Liver (tissue), 8 donors: ENCODE measurements at regions not wholly inside any gene's neighbourhood (a gene's known extent, or its start where the extent isn't known, plus 50 kb on each side); places are given as distances from the start of the nearest gene placed in this dataset.

Experiments used
- DNase-seq: peaks from one replicate; pipeline ENCODE4 v3.0.0-alpha.2; 2017; ENCODE audit warnings: low spot score
- H3K27ac ChIP-seq, 2 donors: one replicate each; pipeline ENCODE4 v1.7.0; 2013; ENCODE audit warnings: inconsistent platforms in 2 of 2, low read length in 2 of 2, control low read depth in 1 of 2, low read depth in 1 of 2, mild to moderate bottlenecking in 1 of 2
- H3K27me3 ChIP-seq, 4 donors: one replicate each; pipeline versions ENCODE4 v1.6.1 to v1.7.0; 2013; ENCODE audit warnings: low read length in 3 of 4, inconsistent platforms in 1 of 4, mild to moderate bottlenecking in 1 of 4, moderate library complexity in 1 of 4; ENCODE audit not compliant: control insufficient read depth in 4 of 4, insufficient read depth in 4 of 4
- H3K36me3 ChIP-seq, 4 donors: one replicate each; pipeline versions ENCODE4 v1.6.1 to v1.7.0; 2013; ENCODE audit warnings: low read length in 3 of 4, mild to moderate bottlenecking in 3 of 4, low read depth in 1 of 4, moderate library complexity in 1 of 4; ENCODE audit not compliant: control insufficient read depth in 4 of 4, insufficient read depth in 3 of 4
- H3K4me1 ChIP-seq, 4 donors: one replicate each; pipeline versions ENCODE4 v1.6.1 to v1.7.0; 2013; ENCODE audit warnings: low read length in 3 of 4, mild to moderate bottlenecking in 3 of 4, moderate library complexity in 1 of 4; ENCODE audit not compliant: control insufficient read depth in 4 of 4, insufficient read depth in 4 of 4
- H3K4me3 ChIP-seq, 3 donors: one replicate each; pipeline versions ENCODE4 v1.6.1 to v1.7.0; 2013; ENCODE audit warnings: low read length in 3 of 3, control low read depth in 1 of 3, low read depth in 1 of 3, mild to moderate bottlenecking in 1 of 3
- H3K9ac ChIP-seq, 2 donors: one replicate each; pipeline ENCODE4 v1.7.0; 2013; ENCODE audit warnings: low read length in 2 of 2, mild to moderate bottlenecking in 2 of 2, moderate library complexity in 2 of 2, control low read depth in 1 of 2, low read depth in 1 of 2
- H3K9me3 ChIP-seq, 4 donors: one replicate each; pipeline versions ENCODE4 v1.6.1 to v1.7.0; 2013; ENCODE audit warnings: low read length in 3 of 4; ENCODE audit not compliant: control insufficient read depth in 4 of 4
- EGR1 ChIP-seq, 2 donors: IDR thresholded peaks; 2 replicates each; pipeline ENCODE4 v1.6.1; 2016 to 2018; ENCODE audit warnings: antibody characterized with exemption in 2 of 2, low read depth in 2 of 2
- FOXA1 ChIP-seq: IDR thresholded peaks from 2 replicates; pipeline ENCODE4 v1.6.1; 2016; ENCODE audit warnings: antibody characterized with exemption
- FOXA2 ChIP-seq: IDR thresholded peaks from 2 replicates; pipeline ENCODE4 v1.6.1; 2016; ENCODE audit warnings: antibody characterized with exemption
- GABPA ChIP-seq, 2 donors: IDR thresholded peaks in 1 of 2; conservative IDR thresholded peaks in 1 of 2; 2 replicates each; pipeline ENCODE4 v1.6.1; 2016; ENCODE audit warnings: antibody characterized with exemption in 2 of 2, mild to moderate bottlenecking in 1 of 2, moderate library complexity in 1 of 2
- HNF4A ChIP-seq, 2 donors: conservative IDR thresholded peaks; 2 replicates each; pipeline ENCODE4 v1.6.1; 2016; ENCODE audit warnings: antibody characterized with exemption in 2 of 2, mild to moderate bottlenecking in 2 of 2
- HNF4G ChIP-seq: IDR thresholded peaks from 2 replicates; pipeline ENCODE4 v1.6.1; 2016; ENCODE audit warnings: antibody characterized with exemption
- JUND ChIP-seq, 2 donors: IDR thresholded peaks; 2 replicates each; pipeline ENCODE4 v1.6.1; 2016; ENCODE audit warnings: antibody characterized with exemption in 2 of 2
- NR2F2 ChIP-seq: IDR thresholded peaks from 2 replicates; pipeline ENCODE4 v1.6.1; 2016; ENCODE audit warnings: antibody characterized with exemption
- RAD21 ChIP-seq, 2 donors: IDR thresholded peaks; 2 replicates each; pipeline ENCODE4 v1.6.1; 2016; ENCODE audit warnings: antibody characterized with exemption in 2 of 2, mild to moderate bottlenecking in 2 of 2
- RXRA ChIP-seq, 2 donors: IDR thresholded peaks; 2 replicates each; pipeline ENCODE4 v1.6.1; 2017 to 2018; ENCODE audit warnings: antibody characterized with exemption in 2 of 2, mild to moderate bottlenecking in 1 of 2
- SP1 ChIP-seq: IDR thresholded peaks from 2 replicates; pipeline ENCODE4 v1.6.1; 2018; ENCODE audit warnings: antibody characterized with exemption, mild to moderate bottlenecking
- TAF1 ChIP-seq: conservative IDR thresholded peaks from 2 replicates; pipeline ENCODE4 v1.6.1; 2016; ENCODE audit warnings: antibody characterized with exemption, mild to moderate bottlenecking
- YY1 ChIP-seq: IDR thresholded peaks from 2 replicates; pipeline ENCODE4 v1.6.1; 2016; ENCODE audit warnings: antibody characterized with exemption, mild to moderate bottlenecking
- WGBS: extraction: QIAGEN DNeasy Blood & Tissue Kit; methylation state at CpG from one replicate; pipeline ENCODE4 v1.1.7; 2013; 5-methylcytosine and 5-hydroxymethylcytosine counted together
- TF ChIP-seq, protein P1 (sequence below): IDR thresholded peaks from 2 replicates; pipeline ENCODE4 v1.6.1; 2016; ENCODE audit warnings: antibody characterized with exemption
- TF ChIP-seq, protein P2 (sequence below): IDR thresholded peaks from 2 replicates; pipeline ENCODE4 v1.6.1; 2016; ENCODE audit warnings: antibody characterized with exemption
- TF ChIP-seq, protein P3 (sequence below): fragments of 150-350 bp; IDR thresholded peaks from 2 replicates; pipeline ENCODE4 v1.5.1; 2017; ENCODE audit warnings: improper control_type of control experiment, low read depth, low read length; ENCODE audit not compliant: missing input control
- TF ChIP-seq, protein P4 (sequence below): IDR thresholded peaks from 2 replicates; pipeline ENCODE4 v1.6.1; 2016; ENCODE audit warnings: antibody characterized with exemption
- donor health status: healthy.
- donor health status: healthy.
- donor health status: healthy.
- donor health status: healthy.
- donor health status: healthy.

DNA sequence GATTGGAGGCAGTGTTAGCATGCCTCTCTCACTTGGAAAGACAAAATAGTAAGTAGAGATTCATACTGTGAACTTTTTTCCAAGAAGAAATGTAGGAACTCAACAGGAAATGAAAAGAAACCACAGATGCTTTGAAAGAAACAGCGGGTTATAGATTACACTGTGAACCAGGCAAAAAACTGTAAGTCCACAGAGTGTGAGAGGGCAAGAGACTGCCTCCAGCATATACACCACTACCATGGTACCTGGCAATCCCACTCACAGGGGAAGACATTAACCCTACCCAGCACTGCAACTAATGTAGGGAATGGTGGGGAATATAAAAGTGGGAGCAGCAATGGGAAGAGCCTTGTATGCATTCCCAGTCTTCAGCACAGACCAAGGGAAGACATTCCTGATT, 150.6 kb upstream of the GALNT5 start (continued):
- TF ChIP-seq, protein P1, sequence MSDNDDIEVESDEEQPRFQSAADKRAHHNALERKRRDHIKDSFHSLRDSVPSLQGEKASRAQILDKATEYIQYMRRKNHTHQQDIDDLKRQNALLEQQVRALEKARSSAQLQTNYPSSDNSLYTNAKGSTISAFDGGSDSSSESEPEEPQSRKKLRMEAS = no peak
- TF ChIP-seq RAD21 (IDR thresholded peaks at IDR 0.05) = no peak
- TF ChIP-seq, protein P2, sequence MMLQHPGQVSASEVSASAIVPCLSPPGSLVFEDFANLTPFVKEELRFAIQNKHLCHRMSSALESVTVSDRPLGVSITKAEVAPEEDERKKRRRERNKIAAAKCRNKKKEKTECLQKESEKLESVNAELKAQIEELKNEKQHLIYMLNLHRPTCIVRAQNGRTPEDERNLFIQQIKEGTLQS = no peak
- no peak for TF ChIP-seq JUND (IDR thresholded peaks at IDR 0.05)
- no peak for TF ChIP-seq HNF4A (conservative IDR thresholded peaks at IDR 0.05)

DNA sequence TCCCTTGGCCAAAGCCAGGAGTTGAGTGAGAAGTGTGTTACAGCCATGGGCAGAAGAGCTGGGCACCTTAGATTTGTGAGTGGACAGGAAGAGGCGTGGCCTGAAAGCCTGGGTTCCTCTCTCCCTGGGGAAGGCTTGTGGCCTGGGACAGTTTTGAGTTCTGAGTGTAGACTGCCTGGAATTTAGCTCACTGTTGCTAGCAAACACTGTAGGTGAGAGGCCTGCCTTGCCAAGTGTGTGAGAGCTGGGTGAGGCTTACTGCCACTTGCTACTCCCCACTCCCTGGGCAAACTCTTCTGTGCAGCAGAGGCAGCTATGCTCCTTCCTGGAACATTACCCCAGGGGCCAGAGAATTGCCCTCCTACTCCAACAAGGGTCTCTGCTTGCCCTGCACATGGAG, 150.0 kb upstream of the GALNT5 start:
- TF ChIP-seq TAF1 = no peak
- no peak for TF ChIP-seq GABPA (IDR thresholded peaks at IDR 0.05 in 1 of 2, conservative IDR thresholded peaks at IDR 0.05 in 1 of 2)
- no peak for TF ChIP-seq JUND (IDR thresholded peaks at IDR 0.05)
- TF ChIP-seq, protein P2 = no peak
- TF ChIP-seq, protein P1 = no peak
- no peak for TF ChIP-seq SP1
- no peak for TF ChIP-seq EGR1 (IDR thresholded peaks at IDR 0.05; ENCODE audit: low read depth in 2 of 2)
- no peak for TF ChIP-seq FOXA1
- TF ChIP-seq YY1 = no peak
- no peak for TF ChIP-seq RAD21 (IDR thresholded peaks at IDR 0.05)
- TF ChIP-seq, protein P3, sequence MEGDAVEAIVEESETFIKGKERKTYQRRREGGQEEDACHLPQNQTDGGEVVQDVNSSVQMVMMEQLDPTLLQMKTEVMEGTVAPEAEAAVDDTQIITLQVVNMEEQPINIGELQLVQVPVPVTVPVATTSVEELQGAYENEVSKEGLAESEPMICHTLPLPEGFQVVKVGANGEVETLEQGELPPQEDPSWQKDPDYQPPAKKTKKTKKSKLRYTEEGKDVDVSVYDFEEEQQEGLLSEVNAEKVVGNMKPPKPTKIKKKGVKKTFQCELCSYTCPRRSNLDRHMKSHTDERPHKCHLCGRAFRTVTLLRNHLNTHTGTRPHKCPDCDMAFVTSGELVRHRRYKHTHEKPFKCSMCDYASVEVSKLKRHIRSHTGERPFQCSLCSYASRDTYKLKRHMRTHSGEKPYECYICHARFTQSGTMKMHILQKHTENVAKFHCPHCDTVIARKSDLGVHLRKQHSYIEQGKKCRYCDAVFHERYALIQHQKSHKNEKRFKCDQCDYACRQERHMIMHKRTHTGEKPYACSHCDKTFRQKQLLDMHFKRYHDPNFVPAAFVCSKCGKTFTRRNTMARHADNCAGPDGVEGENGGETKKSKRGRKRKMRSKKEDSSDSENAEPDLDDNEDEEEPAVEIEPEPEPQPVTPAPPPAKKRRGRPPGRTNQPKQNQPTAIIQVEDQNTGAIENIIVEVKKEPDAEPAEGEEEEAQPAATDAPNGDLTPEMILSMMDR = no peak
- WGBS = 40% methylated on average over 1 of the region's 1 CpG
- no peaks in the 10 kb centered on the region for H3K9me3 ChIP-seq
- H3K4me1 ChIP-seq = no peaks in the 10 kb centered on the region
- H3K36me3 ChIP-seq = no peaks in the 10 kb centered on the region
- H3K27ac ChIP-seq = no peak overlapping the region
- no peak overlapping the region for H3K4me3 ChIP-seq
- no peak overlapping the region for H3K9ac ChIP-seq
- peaks cover 0 to 2% (median 0%) of the 10 kb centered on the region in 4 donors for H3K27me3 ChIP-seq
- no peak for DNase-seq

DNA sequence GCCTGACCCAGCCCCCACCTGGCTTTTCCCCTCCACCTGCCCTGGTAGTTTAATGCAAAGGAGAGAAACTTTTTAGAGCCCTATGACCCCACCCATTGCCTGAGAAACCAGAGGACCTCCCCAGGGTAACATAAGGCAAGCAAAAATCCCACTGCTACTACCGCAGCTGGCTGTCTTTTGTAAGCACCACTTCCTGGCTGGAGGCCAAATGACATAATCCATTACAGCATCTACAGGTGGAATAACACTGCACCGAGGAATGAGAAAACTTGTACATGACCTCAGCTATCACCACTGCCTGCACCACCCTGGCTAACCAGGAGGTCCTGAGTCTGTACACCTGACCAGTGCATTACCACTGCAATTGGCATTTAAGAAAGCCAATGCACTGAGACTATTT, 149.6 kb upstream of the GALNT5 start:
- Histone ChIP-seq H3K36me3 (no peaks in the 10 kb centered on the region), H3K9me3 (no peaks in the 10 kb centered on the region), H3K9ac (no peak overlapping the region), H3K27ac (no peak overlapping the region), H3K4me3 (no peak overlapping the region), H3K4me1 (no peaks in the 10 kb centered on the region), H3K27me3 (peaks cover 0 to 2% (median 0%) of the 10 kb centered on the region in 4 donors)
- no peak for DNase-seq
- 74% methylated on average over 2 of the region's 2 CpGs for WGBS
- no peak for TF ChIP-seq RAD21 (IDR thresholded peaks at IDR 0.05)
- TF ChIP-seq, protein P3 = no peak
- TF ChIP-seq, protein P4, sequence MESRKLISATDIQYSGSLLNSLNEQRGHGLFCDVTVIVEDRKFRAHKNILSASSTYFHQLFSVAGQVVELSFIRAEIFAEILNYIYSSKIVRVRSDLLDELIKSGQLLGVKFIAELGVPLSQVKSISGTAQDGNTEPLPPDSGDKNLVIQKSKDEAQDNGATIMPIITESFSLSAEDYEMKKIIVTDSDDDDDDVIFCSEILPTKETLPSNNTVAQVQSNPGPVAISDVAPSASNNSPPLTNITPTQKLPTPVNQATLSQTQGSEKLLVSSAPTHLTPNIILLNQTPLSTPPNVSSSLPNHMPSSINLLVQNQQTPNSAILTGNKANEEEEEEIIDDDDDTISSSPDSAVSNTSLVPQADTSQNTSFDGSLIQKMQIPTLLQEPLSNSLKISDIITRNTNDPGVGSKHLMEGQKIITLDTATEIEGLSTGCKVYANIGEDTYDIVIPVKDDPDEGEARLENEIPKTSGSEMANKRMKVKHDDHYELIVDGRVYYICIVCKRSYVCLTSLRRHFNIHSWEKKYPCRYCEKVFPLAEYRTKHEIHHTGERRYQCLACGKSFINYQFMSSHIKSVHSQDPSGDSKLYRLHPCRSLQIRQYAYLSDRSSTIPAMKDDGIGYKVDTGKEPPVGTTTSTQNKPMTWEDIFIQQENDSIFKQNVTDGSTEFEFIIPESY = no peak
- no peak for TF ChIP-seq YY1
- TF ChIP-seq JUND (IDR thresholded peaks at IDR 0.05) = no peak
- TF ChIP-seq, protein P2 = no peak
- TF ChIP-seq EGR1 (IDR thresholded peaks at IDR 0.05; ENCODE audit: low read depth in 2 of 2) = no peak
- TF ChIP-seq HNF4A (conservative IDR thresholded peaks at IDR 0.05) = no peak
- TF ChIP-seq SP1 = no peak
- no peak for TF ChIP-seq RXRA (IDR thresholded peaks at IDR 0.05)
- TF ChIP-seq NR2F2 = no peak
- no peak for TF ChIP-seq FOXA1
- TF ChIP-seq HNF4G = no peak
- TF ChIP-seq, protein P1 = no peak
- TF ChIP-seq FOXA2 = no peak
- no peak for TF ChIP-seq TAF1
